ENCODE measurements at regions not wholly inside any gene's neighbourhood (a gene's known extent, or its start where the extent isn't known, plus 50 kb on each side); places are given as distances from the start of the nearest gene placed in this dataset.

DNA sequence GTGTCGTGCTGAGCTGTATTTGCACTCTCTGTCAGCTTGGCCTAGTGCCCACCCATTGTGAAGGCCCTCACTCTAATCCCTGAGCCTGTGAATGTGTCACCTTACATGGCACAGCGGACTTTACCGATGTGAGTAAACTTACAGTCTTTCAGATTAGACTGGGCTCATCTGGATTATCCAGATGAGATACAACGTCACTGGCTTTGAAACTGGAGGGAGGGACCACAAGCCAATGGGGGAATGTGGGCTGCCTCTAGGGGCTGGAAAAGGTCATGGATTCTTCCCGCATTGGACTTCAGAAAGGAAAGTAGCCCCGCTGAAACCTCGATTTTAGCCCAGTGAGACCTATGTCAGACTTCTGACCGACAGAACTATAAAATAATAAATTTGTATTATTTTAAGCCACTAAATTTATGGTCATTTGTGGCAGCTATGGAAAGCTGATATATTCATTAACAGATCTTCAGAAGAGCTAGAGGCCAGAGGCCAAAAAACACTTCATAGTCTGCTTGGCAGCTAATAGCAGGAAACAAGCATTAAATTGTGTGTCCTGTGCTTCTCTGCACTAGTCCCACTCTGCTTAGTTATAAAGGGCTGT lies 139.0 kb upstream of the GAS1 start:
- no peak for DNase-seq

DNA sequence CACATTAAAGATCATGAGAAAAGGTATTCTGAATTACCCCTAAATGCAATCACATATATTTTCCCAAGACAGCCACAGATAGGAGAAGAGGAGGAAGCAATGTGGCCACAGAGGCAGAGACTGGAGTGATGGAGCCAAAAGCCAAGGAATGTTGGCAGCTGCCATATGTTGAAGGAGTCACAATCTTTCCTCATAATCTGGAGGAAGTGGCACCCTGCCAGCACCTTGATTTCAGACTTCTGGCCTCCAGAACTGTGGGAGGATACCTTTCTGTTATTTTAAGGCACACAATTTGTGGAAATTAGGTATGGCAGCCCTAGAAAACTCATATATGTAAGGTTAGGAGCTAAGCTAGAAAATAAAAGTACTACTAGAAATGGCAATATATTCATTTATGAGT lies 139.9 kb upstream of the GAS1 start:
- DNase-seq = no peak

DNA sequence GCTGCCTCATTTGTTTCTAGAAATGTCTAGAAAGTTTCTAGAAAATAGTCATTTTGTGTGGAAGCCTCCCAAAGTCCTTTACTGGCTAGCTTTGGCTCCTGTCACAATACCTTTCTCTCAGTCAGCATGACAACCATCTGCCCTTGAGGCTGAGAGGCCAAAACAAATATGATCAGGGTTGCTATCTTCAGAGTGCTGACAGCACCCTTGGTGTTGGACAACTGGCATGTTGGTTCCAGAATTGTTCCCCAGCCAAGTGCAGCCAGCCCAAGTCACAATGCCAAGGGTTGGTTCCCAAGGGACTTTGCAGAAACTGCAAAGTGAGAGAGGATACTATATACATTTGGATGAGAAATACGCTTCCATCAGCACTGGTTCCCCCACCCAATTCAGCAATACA lies 140.9 kb upstream of the GAS1 start:
- no peak for DNase-seq

DNA sequence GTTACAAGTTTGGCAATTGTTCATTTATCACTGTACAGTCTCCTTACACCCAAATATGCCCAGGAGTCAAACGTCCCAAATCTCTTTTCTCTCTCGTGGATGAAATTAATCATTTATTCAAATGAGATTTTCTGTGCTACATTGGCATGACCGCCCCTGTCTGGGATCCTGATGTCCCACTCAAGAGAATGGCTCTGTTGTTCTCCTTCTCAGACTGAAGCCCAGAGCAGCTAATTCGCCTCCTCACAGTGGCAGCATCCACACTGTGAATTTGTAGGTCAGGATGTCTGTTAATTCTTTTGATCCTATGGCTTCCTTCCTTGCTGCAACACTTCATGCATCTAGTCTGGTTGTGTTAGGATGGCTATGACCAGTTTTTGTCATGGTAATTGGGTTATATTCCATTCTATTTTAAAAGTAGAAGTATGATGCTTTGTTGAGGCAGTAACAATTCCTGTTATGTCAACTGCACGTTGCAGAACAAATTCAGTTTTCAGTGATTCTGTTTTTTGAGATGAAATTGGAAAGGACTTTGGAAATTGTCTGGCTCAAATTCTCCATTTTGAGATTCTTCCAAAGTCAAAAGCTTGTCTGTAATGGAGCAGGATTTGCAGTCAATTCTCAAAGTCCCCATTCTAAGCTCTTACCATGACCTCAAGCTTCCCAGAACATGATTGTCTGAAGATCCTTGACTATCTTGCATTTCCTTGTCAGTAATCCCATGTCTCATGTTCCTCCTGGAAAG lies 141.5 kb upstream of the GAS1 start:
- no peak for DNase-seq

DNA sequence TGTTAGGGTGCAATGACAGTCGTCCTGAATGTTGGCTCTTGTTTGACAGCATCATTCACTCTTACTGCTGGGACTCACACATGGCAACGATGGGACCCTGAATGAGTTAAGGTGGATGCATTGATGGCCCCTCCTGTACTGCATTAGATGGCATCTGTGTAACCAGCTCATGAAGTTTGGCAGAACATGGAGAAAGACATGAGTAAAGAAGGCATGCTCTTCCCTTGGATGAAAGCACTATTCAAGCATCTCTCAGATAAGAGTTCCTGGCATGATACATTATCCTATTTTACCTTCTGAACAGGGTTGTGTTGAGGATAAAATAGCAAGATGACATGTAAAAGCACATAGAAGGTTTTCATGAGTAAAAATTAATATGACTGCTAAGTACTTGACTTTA lies 142.2 kb upstream of the GAS1 start:
- DNase-seq = no peak

DNA sequence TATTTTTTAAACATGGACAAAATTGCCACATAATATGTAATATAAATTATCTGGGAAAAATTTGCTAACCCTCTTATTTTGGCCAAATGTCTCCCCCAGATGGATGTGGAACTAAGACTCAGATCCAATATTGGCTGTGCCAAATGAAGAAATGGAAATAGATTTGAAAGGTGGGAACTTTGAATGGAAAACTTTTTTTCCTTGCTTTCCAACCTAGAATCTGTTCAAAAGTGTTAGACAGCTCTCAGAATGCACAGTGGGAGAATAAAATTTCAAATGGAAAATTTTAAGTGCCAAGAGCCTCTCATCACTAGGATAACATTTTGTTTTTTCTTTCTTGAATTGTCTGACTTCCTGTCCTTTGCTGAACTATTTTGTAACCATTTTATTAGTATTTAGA lies 142.6 kb upstream of the GAS1 start:
- DNase-seq = no peak

DNA sequence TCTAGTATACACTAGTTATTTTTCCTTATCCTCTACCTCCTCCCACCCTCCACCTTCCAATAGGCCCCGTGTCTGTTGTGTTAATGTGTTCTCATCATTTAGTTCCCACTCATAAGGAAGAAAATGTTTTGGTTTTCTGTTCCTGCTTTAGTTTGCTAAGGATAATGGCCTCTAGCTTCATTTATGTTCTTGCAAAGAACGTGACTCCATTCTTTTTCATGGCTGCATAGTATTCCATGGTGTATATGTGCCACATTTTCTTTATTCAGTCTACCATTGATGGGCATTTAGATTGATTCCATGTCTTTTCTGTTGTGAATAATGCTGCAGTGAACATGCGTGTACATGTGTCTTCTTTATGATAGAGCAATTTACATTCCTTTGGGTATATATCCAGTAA lies 146.5 kb upstream of the GAS1 start:
- DNase-seq = no peak

DNA sequence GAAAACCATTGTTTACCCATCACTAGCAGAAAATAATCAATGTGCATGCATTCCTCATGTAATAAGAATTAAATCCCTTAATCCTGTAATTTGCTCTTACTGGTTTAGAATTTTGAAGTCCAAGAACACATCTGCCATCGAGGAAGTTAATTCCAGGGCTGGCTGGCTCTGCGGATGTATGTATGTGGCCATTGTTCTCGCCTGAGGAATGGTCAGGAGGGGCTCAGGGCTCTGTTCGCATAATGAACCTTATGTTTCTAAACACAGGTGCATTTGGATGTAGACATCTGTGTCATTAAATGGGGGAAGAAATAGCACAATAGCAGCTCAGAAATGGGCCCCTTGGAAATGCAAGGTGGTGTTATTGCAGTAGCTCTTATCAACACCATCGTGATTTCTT lies 148.6 kb upstream of the GAS1 start:
- no peak for DNase-seq

DNA sequence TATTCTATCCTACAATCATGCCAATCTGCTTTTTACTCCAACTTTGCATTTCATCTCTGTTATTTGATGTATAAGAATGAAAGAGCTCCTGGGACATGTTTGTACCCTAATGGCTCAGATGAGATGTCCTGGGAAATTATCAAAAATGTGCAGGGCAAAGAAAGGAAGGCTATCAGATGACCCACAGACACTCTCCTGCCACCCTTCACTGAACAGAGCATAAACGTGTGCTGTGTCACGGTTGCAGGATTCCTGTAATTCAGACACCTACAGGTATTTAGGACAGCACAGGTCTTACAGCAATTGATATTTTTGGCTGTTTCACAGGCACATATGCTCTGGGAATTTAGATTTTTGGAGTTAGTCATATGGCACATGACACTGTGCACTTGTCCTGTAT lies 149.2 kb upstream of the GAS1 start:
- no peak for DNase-seq

DNA sequence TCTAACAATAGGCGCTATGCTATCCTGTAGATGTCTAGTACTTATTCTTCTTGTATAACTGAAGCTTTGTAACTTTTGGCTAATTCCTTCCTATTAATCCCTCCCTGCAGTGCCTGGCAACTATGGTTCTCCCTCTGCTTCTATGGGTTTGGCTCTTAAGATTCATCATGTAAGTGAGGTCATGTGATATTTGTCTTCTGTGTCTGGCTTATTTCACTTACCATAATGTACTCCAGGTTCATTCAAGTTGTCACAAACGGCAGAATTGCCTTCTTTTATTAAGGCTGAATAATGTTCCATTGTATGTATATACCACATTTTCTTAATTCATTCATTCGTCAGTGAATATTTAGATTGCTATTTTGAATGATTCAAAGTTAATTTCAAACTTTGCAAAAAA lies 149.9 kb upstream of the GAS1 start:
- DNase-seq = no peak

DNA sequence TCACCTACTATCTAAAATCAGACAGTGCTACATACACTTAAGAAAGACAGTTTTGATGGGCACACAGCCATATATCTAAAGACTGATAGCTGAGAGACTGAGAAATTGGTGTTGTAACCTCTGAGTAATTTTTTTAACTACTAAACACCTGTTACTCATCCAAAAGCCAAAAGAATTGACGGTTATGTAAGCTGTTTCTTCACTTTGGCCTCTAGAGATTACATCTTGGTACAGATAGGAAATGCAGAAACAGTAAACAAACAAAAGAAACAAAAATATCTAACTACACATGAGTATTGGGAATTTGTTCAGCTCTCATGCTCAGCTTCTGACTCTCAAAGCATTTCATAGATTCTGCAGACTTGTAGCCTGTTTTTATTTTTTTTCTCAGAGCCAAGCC lies 152.1 kb upstream of the GAS1 start:
- no peak for DNase-seq

DNA sequence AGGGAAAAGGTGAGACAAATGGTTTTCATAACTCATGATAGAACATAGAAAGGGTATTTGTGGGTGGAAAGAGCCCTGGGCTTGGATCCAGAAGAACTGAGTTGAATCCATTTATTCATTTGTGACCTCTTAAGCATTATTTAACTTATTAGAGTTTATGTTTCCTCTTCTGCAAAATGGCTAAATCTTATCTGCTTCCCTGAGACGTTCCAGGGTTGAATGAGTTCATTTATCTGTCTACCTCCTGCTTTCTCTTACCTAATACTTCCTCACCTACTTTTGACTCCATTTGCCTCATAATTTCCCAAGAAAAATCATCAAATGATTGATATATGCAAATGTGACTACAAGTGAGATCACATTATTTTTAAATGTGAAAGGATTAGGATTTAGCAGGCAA lies 152.7 kb upstream of the GAS1 start:
- no peak for DNase-seq

DNA sequence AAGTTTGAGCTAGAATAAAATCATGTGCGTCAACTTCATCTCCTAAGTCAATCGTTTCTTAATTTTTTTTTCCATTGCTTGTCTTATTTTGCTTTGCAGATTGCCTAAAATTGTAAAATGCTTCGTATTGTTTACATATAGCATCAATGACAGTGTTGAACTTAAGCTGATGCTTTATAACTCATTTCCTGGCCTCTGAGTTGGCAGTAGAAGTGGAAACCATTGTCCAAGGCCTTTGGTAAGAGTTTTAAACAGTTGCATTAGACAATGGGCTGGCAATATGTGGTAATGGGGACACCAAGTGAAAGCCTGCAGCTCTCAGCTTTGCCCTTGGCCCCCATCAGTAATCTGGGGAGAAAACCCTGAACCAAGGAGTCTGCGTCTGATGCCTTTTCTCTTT lies 154.8 kb upstream of the GAS1 start:
- no peak for DNase-seq

DNA sequence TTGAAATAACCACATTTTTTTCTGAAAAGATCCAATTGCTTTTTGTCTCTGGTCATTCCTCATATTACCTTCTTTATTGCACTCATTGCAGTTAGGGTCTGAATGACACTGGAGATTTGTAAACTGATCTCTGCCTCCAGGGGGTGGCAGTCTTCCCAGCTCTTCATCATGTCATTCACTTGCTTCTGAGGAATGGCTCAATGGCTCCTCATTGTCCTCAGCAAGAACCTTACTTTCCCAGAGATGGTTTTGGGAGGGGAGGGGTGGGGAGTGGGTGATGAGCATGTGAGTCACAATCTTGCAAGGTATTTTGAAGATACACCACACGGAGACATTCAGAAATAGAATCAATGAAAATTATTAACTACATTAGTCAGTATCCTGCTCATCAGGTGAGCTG lies 159.8 kb upstream of the GAS1 start:
- DNase-seq = no peak

DNA sequence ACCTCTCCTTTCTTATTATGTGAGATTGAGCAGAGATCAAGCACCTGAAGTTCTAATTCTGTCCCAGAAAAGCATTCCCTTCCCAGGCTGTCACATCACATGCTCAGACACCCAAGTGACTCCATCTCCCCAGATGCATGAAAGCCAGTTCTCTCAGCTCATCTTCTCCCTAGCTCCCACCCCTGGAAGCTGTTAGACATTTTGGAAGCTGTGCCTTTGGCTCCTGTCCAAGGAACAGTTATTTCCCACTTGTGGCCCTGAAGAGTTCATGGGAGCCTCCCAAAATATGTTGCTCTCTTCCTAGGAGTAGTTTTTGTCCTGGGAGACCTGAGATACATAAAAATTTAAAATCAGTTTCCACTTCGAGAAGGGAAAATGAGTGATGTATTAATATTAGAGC lies 161.4 kb upstream of the GAS1 start:
- DNase-seq = no peak

DNA sequence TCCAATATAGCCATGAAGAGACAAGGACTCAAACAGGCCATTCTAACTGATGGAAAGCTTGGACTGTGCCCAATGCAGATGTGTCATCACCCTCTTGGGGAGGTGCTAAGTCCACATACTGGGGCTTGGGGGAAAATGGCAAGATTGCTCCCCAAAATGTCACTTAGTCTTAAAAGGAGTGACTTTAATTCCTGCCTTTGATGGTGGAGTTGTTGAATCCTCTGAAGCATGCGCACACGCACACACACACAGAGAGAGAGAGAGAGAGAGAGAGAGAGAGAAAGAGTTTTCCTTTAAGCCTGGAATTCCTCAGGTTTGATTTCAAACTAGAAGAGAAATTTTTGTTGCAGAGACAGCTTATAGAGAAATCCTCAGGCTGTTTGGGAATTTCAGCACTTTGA lies 161.9 kb upstream of the GAS1 start:
- no peak for DNase-seq

DNA sequence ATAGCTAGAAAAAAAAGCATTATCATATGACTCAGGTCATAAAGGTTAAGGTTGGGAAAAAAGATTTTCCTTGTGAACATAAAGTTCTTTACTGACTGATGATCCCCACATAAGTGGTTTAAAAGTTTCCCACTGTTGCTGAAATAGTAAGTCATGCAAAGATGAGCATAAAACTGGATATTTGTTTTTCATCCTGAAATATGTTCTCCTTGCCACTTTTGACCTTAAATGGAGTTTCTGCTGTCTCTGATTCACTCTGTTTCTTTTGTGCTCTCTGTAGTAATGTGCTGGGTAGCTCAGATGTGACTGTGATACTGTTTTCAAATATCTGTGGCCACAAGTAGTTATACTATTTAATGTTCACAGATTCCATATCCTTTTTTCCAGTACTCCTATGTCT lies 162.5 kb upstream of the GAS1 start:
- DNase-seq = no peak

DNA sequence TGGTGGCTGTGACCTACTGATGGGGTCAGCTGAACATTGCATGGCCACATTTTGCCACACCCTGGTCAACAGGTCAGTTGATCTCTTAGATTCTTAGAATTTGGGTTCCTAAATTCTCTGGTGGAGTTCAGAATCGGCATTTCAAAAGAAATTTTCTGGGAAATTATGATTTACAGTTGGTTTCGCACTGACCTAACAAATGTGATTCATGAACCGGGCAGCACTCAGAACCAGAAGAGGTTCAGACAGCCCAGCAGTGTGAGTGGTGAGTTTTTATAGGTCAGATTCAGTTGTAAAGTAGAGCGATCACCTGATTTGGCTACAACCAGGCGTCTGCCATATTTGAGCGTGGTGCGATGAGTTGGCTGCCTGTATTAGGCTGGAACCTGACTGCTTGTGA lies 163.7 kb upstream of the GAS1 start:
- no peak for DNase-seq

DNA sequence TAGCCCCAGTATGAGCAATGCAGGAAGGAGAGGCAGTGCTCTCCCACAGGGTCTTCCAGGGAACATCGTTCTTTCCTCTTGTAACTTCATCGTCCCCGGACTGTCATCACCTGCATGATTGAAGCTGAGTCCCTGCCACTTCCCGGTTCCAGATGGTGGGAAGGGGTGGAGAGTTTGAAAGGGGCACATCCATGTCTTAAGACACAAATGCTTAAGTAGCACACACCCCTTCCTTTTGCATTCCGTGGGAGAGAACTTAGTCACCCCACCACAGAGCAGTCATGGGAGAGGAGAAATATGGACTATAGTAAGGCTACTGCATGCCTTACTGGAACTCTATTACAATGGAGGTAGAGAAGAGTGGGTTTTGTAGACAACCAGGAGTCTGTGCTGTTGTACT lies 165.3 kb upstream of the GAS1 start:
- no peak for DNase-seq

DNA sequence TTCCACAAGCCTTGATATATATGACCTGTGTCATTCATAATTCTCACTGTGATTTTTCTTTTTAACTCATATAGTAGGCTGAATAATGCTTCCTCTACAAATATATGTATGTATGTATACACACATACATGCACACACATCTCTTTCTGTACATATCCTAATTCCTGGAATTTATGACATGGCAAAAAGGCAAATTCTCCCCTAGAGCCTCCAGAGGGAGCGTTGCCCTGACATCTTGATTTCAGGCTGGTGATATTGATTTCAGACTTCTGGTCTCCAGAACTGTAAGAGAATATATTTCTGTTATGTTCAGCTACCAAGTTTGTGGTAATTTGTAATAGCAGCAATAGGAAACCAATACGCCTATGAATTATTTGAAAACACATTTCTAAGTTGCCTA lies 166.6 kb upstream of the GAS1 start:
- DNase-seq = no peak

DNA sequence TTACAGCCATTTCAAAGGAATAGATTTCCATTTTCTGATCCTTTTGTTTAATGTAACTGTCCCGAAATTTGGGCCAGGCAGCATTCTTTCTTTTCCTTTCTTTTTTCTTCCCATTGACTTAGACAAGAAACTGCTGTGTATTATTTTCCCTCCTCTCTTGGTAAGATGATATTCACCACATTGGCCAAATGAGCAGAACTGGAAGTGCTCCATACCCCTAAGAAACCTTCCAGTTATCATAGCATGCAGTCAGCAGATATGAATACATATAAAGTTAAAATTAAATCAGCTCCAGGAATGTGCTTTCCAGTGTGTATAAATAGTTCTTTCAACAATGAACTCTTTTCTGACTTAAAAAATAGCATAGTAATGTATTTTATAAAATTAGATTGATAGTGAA lies 168.5 kb upstream of the GAS1 start:
- no peak for DNase-seq

DNA sequence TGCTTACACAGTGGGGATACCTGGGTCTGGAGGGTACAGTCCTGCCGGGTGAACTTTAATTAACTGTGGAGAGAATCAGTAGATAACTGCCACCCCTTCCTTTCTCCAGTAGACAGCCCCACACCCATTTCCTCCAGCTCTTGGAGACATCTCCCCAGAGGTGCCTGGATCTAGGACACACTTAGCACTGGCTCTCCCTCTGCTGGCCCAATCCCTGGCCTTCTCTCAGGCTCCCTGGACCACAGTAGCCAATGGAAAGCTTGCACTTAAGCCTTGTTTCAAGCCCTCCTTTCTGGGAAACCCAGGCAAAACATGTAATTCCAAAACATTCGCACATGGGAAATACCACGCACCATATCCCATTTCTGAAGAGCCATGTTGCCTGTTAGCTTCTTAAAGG lies 169.2 kb upstream of the GAS1 start:
- DNase-seq = no peak

DNA sequence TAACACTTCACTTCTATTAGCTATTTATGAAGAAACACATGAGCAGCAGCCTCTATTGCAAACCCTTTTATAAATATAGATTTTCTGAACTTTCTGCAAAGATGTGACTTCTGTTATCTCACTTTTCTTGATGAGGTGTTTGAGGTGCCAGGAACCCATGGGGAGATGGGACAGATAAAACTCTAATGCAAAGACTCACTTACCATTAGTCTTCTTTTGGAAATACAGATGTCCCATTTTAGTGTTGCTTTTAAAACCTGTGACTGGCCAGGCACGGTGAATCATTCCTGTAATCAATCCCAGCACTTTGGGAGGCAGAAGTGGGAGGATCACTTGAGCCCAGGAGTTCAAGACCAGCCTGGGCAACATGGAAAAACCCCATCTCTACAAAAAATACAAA lies 171.3 kb upstream of the GAS1 start:
- no peak for DNase-seq

DNA sequence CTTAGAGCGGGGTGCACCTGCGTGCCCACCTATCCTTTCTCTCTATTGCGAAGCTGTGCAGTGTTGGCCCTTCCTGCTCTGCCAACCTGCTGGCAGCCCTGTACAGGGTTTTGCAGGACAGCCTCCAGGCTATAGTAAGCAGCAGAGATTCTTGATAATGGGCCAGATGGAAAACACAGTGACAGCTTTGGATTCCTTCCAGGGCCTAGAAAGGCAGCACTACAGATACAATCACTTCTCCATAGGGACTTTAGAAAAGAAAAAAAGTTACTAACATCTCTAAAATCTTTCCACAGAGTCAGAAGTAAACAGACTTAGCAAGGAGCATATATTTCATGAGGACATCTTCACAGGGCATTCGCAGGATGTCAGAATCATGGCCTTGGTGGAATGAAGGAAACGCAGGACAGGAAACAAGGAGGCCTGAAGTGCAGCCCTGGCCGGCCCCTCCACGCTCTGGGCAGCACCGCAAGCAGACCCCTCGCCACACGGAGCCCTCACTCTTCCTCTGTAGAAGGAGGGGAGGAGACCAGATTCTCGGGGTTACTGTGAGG lies 172.1 kb upstream of the GAS1 start:
- no peak for DNase-seq

DNA sequence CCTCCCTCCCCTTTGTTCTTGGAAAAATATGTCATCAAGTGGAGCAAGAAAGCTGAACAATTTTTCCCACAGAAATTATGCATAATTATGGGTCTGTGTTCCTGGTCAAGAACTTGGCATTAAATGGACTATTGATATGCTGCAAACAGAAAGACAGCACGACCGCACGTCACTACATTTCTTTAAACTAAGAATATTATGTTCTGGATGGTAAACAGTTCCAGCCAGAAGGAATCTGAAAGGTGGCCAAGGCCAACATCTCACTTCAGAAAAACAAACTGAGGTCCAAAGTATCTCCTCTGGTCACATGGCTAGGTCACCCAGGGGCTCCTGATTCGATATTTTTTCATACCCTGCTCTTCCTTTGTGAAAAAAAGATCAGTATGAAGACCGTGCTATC lies 173.3 kb upstream of the GAS1 start:
- DNase-seq = no peak
